C4-2B (cell line): ENCODE measurements at regions not wholly inside any gene's neighbourhood (a gene's known extent, or its start where the extent isn't known, plus 50 kb on each side); places are given as distances from the start of the nearest gene placed in this dataset.

Source experiments
- ZFX ChIP-seq: fragments of 450-650 bp; IDR thresholded peaks from 2 replicates; pipeline ENCODE4 v1.6.1; 2017
- TF ChIP-seq, protein P1 (sequence below): fragments of 450-650 bp; conservative IDR thresholded peaks from 2 replicates; pipeline ENCODE4 v1.5.1; 2017; ENCODE audit warnings: mild to moderate bottlenecking

DNA sequence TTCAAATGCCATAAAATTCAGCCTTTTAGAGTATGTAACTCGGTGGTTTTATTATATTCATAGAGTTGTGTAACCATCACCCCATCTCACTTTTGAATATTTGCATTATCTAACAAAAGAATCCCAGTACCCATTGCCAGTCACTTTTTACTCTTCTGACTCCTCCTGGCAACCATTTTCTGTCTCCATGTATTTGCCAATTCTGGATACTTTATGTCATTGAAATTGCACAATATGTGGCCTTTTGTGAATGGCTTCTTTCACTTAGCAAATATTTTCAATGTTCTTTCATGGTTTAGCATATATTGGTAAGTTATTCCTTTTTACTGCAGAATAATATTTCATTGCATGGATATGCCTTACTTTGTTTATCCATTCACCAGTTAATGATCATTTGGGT, 79.9 kb downstream of the SLIT2 start:
- TF ChIP-seq, protein P1, sequence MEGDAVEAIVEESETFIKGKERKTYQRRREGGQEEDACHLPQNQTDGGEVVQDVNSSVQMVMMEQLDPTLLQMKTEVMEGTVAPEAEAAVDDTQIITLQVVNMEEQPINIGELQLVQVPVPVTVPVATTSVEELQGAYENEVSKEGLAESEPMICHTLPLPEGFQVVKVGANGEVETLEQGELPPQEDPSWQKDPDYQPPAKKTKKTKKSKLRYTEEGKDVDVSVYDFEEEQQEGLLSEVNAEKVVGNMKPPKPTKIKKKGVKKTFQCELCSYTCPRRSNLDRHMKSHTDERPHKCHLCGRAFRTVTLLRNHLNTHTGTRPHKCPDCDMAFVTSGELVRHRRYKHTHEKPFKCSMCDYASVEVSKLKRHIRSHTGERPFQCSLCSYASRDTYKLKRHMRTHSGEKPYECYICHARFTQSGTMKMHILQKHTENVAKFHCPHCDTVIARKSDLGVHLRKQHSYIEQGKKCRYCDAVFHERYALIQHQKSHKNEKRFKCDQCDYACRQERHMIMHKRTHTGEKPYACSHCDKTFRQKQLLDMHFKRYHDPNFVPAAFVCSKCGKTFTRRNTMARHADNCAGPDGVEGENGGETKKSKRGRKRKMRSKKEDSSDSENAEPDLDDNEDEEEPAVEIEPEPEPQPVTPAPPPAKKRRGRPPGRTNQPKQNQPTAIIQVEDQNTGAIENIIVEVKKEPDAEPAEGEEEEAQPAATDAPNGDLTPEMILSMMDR, result no peak
- no peak for TF ChIP-seq ZFX
